Fibroblast of mammary gland (primary cell): ENCODE measurements at regions not wholly inside any gene's neighbourhood (a gene's known extent, or its start where the extent isn't known, plus 50 kb on each side); places are given as distances from the start of the nearest gene placed in this dataset.

ENCODE experiments used
- DNase-seq: peaks from one replicate; pipeline ENCODE4 v3.0.0-alpha.2; 2010; ENCODE audit warnings: low read depth
- H3K4me3 ChIP-seq: 2 replicates; pipeline ENCODE4 v1.5.1; 2011; ENCODE audit warnings: low read depth, mild to moderate bottlenecking, low read length, moderate library complexity; ENCODE audit not compliant: control insufficient read depth
- TF ChIP-seq, protein P1 (sequence below): conservative IDR thresholded peaks from 2 replicates; pipeline ENCODE4 v1.5.1; 2011; ENCODE audit warnings: low read depth, low read length, inconsistent platforms; ENCODE audit not compliant: control insufficient read depth, insufficient read depth

DNA sequence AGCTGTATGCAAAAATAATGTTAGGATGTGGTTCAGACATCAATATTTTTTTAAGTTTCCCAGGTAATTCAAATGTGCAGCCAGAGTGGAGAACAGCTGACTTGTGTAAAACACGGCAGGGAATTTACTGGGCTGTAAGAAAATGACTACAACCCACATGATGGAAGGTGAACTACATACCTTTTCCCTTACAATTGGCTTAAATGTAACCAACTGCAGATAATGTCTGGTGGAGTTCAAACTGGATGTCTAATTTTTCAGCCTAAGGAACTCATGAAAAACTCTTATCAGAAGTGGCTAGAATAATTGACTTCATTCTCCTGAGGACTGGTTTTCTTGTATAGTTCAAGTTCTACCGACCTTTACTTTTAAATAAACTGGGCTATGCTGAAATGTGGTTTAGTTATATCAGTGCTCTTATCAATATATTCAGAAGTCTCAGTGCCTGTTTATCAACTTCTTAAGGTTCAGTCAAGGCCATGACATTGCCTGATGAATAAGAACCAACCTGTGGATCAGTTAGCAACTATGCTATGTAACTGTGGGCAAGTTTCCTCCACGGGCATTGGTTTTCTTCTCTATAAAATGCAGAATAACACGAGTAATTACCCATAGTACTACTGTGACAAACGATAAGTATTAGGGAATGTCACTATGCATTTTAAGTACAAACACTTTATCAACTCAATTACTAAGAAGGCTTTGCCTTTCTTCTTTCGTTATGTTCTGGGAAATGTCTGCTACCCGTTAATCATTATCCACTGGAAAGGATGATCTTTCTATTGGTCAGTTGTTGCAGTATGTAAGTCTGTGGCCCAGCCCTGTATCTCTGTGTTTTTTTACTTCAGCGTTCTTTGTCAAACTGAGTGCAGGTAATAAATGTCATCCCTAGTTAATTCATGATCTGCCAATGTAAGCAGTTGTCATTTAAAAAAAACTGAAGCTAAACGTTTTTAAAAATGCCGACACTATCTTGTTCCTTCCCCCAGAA is 181.6 kb downstream of the PCDH7 start:
- no peak overlapping the region for H3K4me3 ChIP-seq
- TF ChIP-seq, protein P1, sequence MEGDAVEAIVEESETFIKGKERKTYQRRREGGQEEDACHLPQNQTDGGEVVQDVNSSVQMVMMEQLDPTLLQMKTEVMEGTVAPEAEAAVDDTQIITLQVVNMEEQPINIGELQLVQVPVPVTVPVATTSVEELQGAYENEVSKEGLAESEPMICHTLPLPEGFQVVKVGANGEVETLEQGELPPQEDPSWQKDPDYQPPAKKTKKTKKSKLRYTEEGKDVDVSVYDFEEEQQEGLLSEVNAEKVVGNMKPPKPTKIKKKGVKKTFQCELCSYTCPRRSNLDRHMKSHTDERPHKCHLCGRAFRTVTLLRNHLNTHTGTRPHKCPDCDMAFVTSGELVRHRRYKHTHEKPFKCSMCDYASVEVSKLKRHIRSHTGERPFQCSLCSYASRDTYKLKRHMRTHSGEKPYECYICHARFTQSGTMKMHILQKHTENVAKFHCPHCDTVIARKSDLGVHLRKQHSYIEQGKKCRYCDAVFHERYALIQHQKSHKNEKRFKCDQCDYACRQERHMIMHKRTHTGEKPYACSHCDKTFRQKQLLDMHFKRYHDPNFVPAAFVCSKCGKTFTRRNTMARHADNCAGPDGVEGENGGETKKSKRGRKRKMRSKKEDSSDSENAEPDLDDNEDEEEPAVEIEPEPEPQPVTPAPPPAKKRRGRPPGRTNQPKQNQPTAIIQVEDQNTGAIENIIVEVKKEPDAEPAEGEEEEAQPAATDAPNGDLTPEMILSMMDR, result no peak
- no peak for DNase-seq

DNA sequence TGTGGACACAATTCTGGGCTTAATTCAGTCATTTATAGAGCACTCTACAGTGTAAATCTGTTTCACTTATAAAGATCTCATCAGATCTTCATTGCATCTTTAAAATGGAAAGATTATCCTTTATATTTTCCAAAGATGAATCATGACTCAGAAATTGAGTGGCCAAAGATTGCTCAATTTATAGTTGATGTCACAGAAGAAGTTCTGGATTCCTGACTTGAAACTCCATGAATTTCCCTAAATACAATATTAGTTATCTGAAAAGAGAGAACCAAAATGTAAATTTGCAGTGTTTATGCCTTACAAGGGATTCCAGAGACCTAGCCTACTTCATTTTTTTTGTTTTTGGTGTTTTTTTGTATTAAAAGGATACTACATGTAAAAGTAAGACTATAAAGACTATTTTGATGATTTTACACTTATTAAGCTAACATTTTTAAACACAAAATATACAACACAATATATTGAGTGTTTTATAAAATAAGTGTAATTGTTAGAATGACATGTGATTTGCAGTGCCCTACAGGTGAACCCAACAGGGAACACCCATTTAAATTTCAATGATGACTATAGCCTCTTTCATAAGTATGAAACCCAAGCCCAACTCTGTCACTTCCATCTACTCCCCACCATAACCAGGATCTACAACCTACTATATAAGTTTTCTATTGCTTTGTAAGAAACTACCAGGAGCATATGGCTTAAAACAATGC is 183.5 kb downstream of the PCDH7 start:
- peak; percentile 54 for DNase-seq
- TF ChIP-seq, protein P1, result no peak
- H3K4me3 ChIP-seq, result no peak overlapping the region

DNA sequence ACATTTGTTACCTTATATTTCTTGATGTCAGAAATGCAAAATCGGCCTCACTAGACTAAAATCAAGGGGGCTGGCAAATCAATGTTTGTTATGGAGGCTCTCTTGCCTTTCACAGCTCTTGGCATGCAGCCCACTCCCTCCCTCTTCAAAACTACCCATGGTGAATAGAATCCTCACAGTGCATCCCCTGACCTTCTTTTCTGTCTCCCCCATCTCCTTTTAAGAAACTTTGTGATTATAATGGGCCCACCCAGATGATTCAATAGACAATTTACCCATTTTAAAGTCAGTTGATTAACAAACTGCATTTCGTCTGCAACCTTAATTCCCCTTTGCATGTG is 184.0 kb downstream of the PCDH7 start:
- TF ChIP-seq, protein P1, result no peak
- H3K4me3 ChIP-seq, result no peak overlapping the region
- no peak for DNase-seq

DNA sequence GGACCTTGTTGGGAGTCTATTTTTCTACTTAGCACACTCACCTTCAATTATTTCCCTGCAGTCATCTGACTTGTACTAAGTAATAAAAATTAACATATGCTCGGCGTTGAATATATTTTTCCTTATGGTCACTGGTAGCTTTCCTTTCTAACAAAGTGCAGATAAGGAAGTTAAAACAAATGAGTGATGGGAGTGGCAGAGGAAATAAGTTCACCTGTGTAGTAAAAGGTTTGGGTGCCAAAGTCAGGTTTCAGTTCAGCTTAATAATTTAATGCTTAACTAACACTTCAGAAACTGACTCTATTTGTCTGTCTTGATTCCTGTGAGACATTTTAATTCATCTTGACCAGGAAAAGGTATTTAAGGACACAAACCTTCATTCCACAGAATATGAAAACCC is 184.4 kb downstream of the PCDH7 start:
- no peak overlapping the region for H3K4me3 ChIP-seq
- TF ChIP-seq, protein P1, result no peak
- no peak for DNase-seq

DNA sequence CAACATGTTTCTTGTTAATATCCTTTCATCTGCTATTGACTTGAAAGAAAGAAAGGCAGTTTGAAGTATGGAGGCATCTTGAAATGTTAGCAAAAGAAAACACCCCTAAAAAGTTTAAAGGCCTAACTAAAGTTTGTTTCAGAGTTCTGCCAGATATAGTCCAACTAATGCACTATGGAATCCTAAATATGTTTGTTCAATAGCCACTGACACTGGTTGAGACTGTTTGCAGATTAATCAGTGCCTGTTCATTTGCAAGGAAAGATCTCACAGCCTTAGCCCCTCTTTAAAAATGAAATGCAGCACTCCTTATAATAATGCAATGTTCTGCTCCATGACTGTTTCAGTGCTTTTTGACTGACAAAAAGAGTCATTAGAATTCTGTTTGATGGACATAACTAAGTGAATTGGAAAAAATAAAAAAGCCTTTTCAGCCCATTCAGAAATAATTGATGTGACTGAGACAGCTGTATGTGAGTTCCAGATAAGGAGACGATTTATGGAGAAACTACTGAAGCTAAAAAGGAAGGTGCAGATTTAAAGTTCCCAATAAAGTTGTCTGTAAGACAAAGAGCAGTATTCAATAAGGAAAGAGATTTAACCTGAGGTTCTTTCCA is 192.0 kb downstream of the PCDH7 start:
- no peak for DNase-seq
- no peak overlapping the region for H3K4me3 ChIP-seq
- TF ChIP-seq, protein P1, result no peak

DNA sequence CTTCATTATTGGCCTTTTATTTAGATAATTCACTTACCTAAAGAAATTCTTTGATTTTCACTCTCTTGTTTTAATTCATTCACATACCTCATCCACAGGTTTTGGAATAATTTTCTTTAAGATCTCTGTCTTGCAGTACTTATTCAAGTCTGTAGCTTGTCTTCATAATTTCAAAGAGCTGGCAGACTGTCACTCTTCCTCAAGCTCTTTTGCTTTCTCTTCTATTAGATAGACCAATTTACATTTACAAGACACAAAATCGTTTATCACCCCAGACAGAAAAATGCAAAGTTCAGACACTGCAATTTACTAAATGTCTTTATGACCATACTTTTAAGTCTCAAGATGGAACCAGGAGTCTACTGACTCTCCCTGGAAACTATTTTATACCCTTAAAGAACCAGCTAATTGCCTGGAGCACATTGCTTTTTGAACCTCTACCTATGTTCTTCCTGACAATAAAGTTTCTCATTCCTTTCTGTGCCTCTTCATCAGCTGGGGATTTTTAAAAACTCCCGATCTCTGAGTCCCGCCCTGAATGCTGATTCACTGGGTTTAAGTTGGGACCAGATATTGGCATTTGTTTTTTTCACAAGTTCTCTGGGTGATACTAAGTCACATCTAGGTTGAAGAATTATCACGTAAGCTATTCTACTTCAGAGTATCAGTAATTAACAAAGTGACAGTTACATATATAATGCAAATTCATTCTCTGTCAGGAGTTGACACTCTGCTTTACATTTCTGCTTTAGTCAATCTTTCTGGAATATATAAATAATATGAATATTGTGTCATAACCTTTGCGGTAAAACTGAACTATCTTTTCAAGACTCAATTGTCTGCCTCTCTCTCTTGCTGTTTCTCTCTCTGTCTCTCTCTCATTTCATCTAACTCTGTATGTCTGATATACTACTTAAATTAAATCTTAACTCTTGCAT is 196.4 kb downstream of the PCDH7 start:
- no peak for DNase-seq
- TF ChIP-seq, protein P1, result no peak
- no peak overlapping the region for H3K4me3 ChIP-seq
